GM19324 (cell line): ENCODE measurements at regions not wholly inside any gene's neighbourhood (a gene's known extent, or its start where the extent isn't known, plus 50 kb on each side); places are given as distances from the start of the nearest gene placed in this dataset.

Source experiments
- ATAC-seq: cut with Tn5 transposase; IDR thresholded peaks from one replicate; pipeline ENCODE4 v1.9.1; 2021; ENCODE audit warnings: mild to moderate bottlenecking, moderate library complexity; ENCODE audit not compliant: unreplicated experiment, low FRiP score

DNA sequence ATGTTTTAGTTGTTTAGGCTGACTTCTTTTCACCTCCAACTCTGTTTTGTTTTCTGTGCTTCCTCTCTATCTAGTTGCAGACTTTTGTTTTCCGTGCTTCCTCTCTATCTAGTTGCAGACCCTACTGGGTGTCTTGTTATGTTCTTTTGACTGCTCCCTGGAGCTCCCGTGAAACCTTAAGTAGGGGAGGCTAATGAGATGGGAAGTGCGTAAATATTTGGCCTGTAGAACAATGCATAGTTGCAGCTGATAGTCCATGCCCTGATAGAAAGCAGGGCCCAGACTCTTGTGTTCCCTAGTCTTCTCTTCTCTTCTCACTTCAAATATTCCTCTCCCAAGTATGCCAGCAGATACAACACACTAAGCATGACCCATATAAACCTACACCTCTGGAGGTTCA is 757.0 kb downstream of the BRINP1 start:
- no peak for ATAC-seq

DNA sequence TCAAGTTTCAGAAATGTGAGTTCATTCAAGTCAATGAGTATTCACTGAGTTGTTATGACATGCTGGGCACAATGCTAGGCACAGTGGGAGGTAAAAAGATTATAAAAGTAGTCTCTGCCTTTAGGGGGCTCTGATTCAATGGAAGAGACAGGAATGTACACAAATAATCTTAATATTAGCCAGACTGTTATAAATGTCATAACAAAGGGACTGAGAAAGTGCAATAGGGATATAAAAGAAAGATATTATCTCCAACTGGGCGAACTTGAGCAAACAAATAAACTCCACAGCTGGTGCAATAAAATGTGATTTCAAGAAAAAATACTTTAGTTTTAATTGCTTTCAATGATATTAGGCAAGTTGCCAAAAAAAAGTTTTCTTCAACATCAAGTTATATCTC is 755.2 kb downstream of the BRINP1 start:
- ATAC-seq, result no peak

DNA sequence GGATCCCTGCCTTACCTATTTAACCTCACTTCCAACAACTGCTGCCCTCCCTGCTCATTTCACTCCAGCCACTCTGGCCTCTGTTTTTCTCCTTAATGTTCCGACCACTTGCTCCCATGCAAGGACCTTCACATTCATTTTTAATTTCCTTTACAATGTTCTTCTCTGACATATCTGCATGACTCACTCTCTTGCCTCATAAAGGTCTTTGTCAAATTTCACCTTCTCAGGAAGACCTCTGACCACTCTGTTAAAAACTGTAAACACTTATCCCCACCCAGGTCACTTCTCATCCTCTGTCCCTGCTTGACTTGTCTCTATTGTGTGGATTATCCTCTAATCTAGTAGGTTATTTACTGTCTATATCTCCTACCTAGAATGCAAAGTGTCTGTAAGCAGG is 751.2 kb downstream of the BRINP1 start:
- ATAC-seq, result no peak

DNA sequence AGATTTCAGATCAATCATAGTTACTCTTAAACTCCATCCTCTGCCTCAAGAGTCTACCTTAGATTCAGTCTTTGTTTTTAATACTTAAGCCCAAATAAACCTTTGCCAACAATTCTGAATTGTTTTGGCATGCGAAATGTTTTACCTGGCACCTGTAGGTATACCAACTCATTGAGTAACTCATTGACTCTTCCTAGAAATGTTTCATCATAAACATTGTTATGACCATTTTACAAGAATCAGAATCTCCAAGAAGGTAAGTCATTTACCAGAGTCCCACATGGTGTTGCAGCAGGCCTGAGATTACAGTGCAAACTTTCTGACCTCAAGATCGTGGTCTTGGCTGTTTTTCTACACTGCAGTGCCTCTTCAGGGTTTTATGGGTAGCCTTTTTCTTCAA is 750.4 kb downstream of the BRINP1 start:
- no peak for ATAC-seq

- no peak for ATAC-seq
Observed at GRCh38 chr9:118624608-118625007, 744.6 kb downstream of the BRINP1 start.

- ATAC-seq, result no peak
Observed at GRCh38 chr9:118630079-118630478, 739.2 kb downstream of the BRINP1 start.

DNA sequence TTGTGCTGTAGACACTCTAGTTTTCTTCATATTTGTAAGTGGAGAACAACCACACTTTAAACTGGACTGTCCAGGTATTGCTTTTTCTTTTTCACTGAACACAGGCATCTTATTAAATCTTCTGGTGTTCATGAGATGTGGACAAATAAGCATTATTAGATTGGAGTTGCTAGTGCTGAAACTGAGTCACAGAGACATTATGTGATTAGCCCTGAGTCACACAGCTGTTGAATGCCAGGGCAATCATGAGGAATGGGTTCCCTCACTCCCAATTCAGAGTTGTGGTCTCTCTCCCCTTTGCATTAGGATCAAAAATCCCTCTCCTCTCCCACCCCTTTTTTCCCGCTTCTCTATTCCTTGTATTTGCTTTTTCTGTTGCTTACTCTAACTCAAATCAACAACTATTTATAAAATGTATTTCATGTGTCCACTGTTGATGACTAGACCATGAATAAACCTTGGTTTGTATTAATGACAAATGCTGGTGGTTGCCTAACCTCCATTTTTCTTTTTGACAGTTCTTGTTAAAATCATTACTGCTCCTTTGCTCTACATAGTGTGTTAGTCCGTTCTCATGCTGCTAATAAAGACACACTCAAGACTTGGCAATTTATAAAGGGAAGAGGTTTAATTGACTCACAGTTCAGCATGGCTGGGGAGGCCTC is 738.2 kb downstream of the BRINP1 start:
- no peak for ATAC-seq

- ATAC-seq, result no peak
Observed at GRCh38 chr9:118631956-118632355, 737.3 kb downstream of the BRINP1 start.

DNA sequence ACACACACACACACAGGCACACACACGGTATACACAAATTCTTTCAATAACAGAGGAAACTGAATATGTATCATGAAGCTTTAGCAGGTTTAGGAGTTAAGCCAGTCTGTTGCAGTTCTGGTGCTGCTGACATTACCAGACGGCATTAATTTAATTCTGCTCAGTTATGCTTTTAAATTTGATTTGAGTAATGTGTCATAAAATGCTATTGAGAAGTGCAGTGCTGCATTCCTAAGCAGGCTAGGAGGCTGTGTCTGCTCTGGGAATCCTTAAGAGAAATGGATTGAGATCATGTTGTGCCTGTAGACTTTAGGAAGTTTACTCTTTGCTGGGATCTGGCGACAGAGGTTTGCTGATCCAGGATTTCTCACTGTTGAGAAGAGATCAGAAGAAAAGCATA is 733.8 kb downstream of the BRINP1 start:
- ATAC-seq, result no peak

DNA sequence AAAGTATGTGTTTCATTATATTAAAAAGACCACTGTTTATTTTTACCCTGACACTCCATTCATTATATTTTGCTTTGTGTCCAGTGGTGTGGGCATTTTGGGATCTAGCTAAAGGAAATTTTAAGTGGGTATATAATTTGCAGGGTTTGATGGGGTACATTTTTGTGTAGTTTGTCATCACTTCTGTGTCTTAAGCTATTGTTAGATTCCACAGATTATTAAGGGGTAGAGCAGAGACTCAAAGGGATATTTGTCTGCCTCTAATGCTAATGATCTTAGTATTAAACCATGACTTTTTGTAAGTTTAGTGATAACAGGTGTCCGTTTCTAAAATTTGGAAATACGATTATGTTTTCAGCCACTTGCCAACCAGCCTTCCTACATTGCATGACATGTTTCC is 731.6 kb downstream of the BRINP1 start:
- no peak for ATAC-seq

- no peak for ATAC-seq
Observed at GRCh38 chr9:118640836-118641560, 728.2 kb downstream of the BRINP1 start.

- no peak for ATAC-seq
Observed at GRCh38 chr9:118643118-118643517, 726.1 kb downstream of the BRINP1 start.

- no peak for ATAC-seq
Observed at GRCh38 chr9:118644066-118644465, 725.2 kb downstream of the BRINP1 start.

GRCh38 chr9:118647331-118647730 is 721.9 kb downstream of the BRINP1 start:
- ATAC-seq, result no peak

- no peak for ATAC-seq
Observed at GRCh38 chr9:118650417-118650816, 718.8 kb downstream of the BRINP1 start.

DNA sequence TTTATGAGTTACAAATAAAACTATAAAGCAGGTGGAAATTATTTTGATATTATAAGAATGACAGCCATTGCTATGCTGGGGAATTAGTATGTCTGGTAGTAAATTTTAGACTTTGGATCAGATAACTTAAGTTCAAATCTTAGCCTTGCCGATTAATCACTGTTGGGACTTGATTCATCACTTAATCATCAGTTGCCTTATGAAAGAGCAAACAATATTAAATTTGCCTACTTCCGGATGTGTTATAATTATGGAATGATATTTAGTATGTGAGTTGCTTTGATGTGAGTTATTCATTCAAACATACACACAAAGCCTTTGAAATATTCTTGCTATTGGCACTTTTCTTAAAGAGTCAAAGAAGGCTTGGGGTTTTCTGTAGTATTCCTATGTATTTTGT is 717.7 kb downstream of the BRINP1 start:
- ATAC-seq, result no peak

GRCh38 chr9:118652258-118652657 is 717.0 kb downstream of the BRINP1 start:
- no peak for ATAC-seq

DNA sequence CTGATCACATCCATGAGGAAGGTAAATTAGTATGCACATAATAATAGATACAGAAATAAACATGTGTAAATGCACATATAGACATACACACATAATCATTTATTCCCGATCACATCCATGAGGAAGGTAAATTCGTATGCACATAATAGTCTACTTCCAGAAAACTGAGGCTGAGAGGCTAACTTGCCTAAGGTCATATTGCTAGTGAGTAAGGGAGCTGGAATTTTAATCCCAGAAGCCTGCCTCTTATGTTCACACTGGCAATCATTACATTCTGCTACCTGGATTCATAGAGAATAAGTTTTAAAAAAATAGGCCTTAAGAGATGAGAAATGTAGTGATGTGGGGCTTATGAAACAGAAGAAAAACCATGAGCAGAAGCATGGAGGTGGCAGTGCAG is 716.3 kb downstream of the BRINP1 start:
- no peak for ATAC-seq

DNA sequence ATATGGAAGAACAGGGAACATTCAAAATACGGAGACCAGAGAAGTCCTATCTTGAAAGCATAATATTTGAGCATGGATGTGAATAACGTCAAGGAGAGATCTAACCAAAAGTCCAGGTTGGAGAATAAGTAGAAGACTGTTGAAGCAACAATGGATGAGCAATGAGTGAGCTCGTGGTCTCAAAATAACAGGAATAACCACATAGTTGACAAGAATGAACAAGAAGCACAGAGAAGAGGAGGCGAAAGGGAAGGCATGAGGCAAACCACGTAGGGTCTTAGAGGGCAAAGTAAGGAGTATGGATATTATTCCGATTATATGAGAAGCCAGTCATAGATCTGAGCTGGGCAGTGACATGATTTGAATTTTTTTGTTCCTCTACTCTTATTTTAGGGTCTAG is 710.2 kb downstream of the BRINP1 start:
- ATAC-seq, result no peak

GRCh38 chr9:118665226-118665919 is 703.9 kb downstream of the BRINP1 start:
- ATAC-seq, result no peak

- ATAC-seq, result no peak
Observed at GRCh38 chr9:118670011-118670953, 699.0 kb downstream of the BRINP1 start.
